ENCODE measurements at regions not wholly inside any gene's neighbourhood (a gene's known extent, or its start where the extent isn't known, plus 50 kb on each side); places are given as distances from the start of the nearest gene placed in this dataset.

DNA sequence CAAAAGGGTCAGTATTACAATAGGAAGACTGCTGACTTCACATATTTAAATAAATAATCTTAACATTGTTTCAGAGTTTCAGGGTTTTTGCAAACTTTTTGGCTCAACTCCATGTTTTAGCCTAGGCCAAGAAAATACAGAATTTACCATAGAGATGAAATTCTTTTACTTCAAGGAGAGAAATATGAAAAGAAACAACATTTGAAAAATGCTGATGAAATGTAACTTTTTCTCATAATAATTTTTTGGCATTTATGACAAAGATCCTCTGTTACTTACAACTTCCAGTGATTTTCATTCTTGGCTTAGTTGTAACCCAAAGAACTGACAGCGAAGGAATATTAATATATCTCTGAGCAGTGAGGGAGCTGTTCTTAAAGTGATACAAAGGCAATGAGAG lies 316.1 kb upstream of the EMCN start:
- Histone ChIP-seq H3K27me3 (ENCODE audit: control insufficient read depth in 5 of 5, insufficient read depth in 4 of 5, low read length in 5 of 5) (no peaks in the 10 kb centered on the region), H3K27ac (ENCODE audit: low read depth, low read length) (no peak overlapping the region), H3K4me3 (ENCODE audit: low read depth in 1 of 5, low read length in 5 of 5) (no peak overlapping the region), H3K4me1 (ENCODE audit: control insufficient read depth in 5 of 5, insufficient read depth in 5 of 5, low read length in 5 of 5) (no peaks in the 10 kb centered on the region), H3K9ac (ENCODE audit: low read length in 5 of 5) (no peak overlapping the region), H3K9me3 (ENCODE audit: control insufficient read depth in 5 of 5, low read length in 5 of 5) (peaks cover 0 to 4% (median 0%) of the 10 kb centered on the region in 5 donors), H3K36me3 (ENCODE audit: control insufficient read depth in 5 of 5, insufficient read depth in 5 of 5, low read length in 5 of 5) (no peaks in the 10 kb centered on the region)

DNA sequence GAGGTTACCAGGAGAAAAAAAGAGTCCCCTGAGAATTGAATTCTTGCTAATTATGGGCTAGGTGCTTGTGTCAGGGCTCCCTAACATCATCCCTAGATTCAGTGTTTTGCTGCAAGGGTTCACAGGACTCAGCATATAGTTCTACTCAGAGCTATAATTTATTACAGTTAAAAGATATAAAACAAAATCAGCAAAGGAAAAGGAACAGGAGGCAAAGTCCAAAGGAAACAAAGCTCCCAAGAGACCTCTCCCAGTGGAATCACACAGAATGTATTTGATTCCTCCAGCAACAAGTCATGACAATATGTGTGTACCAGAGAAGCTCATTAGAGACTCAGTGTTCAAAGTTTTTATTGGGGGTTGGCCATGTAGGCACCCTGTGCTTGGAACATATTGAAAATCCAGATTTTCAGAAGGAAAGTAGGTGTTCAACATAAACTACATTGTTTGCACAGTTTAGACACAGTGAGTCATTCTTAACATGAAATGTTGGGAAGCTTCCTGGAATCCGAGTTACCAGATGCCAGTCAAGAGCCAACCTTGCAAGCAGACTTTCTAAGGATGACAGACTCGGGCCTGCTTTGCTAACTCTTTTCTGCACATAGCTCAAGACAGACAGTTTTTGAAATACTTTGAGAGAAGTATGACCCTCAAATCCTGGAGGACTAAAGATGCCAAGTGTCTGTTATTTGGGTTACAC lies 311.3 kb upstream of the EMCN start:
- no peaks in the 10 kb centered on the region for H3K36me3 ChIP-seq (ENCODE audit: control insufficient read depth in 5 of 5, insufficient read depth in 5 of 5, low read length in 5 of 5)
- H3K9me3 ChIP-seq (ENCODE audit: control insufficient read depth in 5 of 5, low read length in 5 of 5) = peaks cover 0 to 4% (median 0%) of the 10 kb centered on the region in 5 donors
- H3K4me3 ChIP-seq (ENCODE audit: low read depth in 1 of 5, low read length in 5 of 5) = no peak overlapping the region
- H3K9ac ChIP-seq (ENCODE audit: low read length in 5 of 5) = no peak overlapping the region
- H3K4me1 ChIP-seq (ENCODE audit: control insufficient read depth in 5 of 5, insufficient read depth in 5 of 5, low read length in 5 of 5) = no peaks in the 10 kb centered on the region
- no peaks in the 10 kb centered on the region for H3K27me3 ChIP-seq (ENCODE audit: control insufficient read depth in 5 of 5, insufficient read depth in 4 of 5, low read length in 5 of 5)
- no peak overlapping the region for H3K27ac ChIP-seq (ENCODE audit: low read depth, low read length)

GRCh38 chr4:100828364-100828763 lies 310.5 kb upstream of the EMCN start:
- Histone ChIP-seq H3K4me1 (ENCODE audit: control insufficient read depth in 5 of 5, insufficient read depth in 5 of 5, low read length in 5 of 5) (no peaks in the 10 kb centered on the region), H3K9ac (ENCODE audit: low read length in 5 of 5) (no peak overlapping the region), H3K27ac (ENCODE audit: low read depth, low read length) (no peak overlapping the region), H3K9me3 (ENCODE audit: control insufficient read depth in 5 of 5, low read length in 5 of 5) (peaks cover 0 to 4% (median 0%) of the 10 kb centered on the region in 5 donors), H3K36me3 (ENCODE audit: control insufficient read depth in 5 of 5, insufficient read depth in 5 of 5, low read length in 5 of 5) (no peaks in the 10 kb centered on the region), H3K27me3 (ENCODE audit: control insufficient read depth in 5 of 5, insufficient read depth in 4 of 5, low read length in 5 of 5) (no peaks in the 10 kb centered on the region), H3K4me3 (ENCODE audit: low read depth in 1 of 5, low read length in 5 of 5) (no peak overlapping the region)

GRCh38 chr4:100827756-100828155 lies 309.9 kb upstream of the EMCN start:
- no peaks in the 10 kb centered on the region for H3K27me3 ChIP-seq (ENCODE audit: control insufficient read depth in 5 of 5, insufficient read depth in 4 of 5, low read length in 5 of 5)
- H3K27ac ChIP-seq (ENCODE audit: low read depth, low read length) = no peak overlapping the region
- H3K9ac ChIP-seq (ENCODE audit: low read length in 5 of 5) = no peak overlapping the region
- no peaks in the 10 kb centered on the region for H3K4me1 ChIP-seq (ENCODE audit: control insufficient read depth in 5 of 5, insufficient read depth in 5 of 5, low read length in 5 of 5)
- peaks cover 0 to 4% (median 0%) of the 10 kb centered on the region in 5 donors for H3K9me3 ChIP-seq (ENCODE audit: control insufficient read depth in 5 of 5, low read length in 5 of 5)
- H3K4me3 ChIP-seq (ENCODE audit: low read depth in 1 of 5, low read length in 5 of 5) = no peak overlapping the region
- H3K36me3 ChIP-seq (ENCODE audit: control insufficient read depth in 5 of 5, insufficient read depth in 5 of 5, low read length in 5 of 5) = no peaks in the 10 kb centered on the region

GRCh38 chr4:100826808-100827548 lies 309.2 kb upstream of the EMCN start:
- Histone ChIP-seq H3K4me1 (ENCODE audit: control insufficient read depth in 5 of 5, insufficient read depth in 5 of 5, low read length in 5 of 5) (no peaks in the 10 kb centered on the region), H3K9me3 (ENCODE audit: control insufficient read depth in 5 of 5, low read length in 5 of 5) (peaks cover 0 to 4% (median 0%) of the 10 kb centered on the region in 5 donors), H3K27ac (ENCODE audit: low read depth, low read length) (no peak overlapping the region)

GRCh38 chr4:100826067-100826466 lies 308.2 kb upstream of the EMCN start:
- Histone ChIP-seq H3K27ac (ENCODE audit: low read depth, low read length) (no peak overlapping the region), H3K36me3 (ENCODE audit: control insufficient read depth in 5 of 5, insufficient read depth in 5 of 5, low read length in 5 of 5) (no peaks in the 10 kb centered on the region), H3K9ac (ENCODE audit: low read length in 5 of 5) (no peak overlapping the region), H3K9me3 (ENCODE audit: control insufficient read depth in 5 of 5, low read length in 5 of 5) (peaks cover 0 to 4% (median 0%) of the 10 kb centered on the region in 5 donors), H3K4me3 (ENCODE audit: low read depth in 1 of 5, low read length in 5 of 5) (no peak overlapping the region), H3K4me1 (ENCODE audit: control insufficient read depth in 5 of 5, insufficient read depth in 5 of 5, low read length in 5 of 5) (no peaks in the 10 kb centered on the region), H3K27me3 (ENCODE audit: control insufficient read depth in 5 of 5, insufficient read depth in 4 of 5, low read length in 5 of 5) (no peaks in the 10 kb centered on the region)

More at GRCh38 chr4:100826808-100827548, 309.2 kb upstream of the EMCN start:
- H3K9ac ChIP-seq (ENCODE audit: low read length in 5 of 5) = no peak overlapping the region
- H3K36me3 ChIP-seq (ENCODE audit: control insufficient read depth in 5 of 5, insufficient read depth in 5 of 5, low read length in 5 of 5) = no peaks in the 10 kb centered on the region
- no peak overlapping the region for H3K4me3 ChIP-seq (ENCODE audit: low read depth in 1 of 5, low read length in 5 of 5)
- no peaks in the 10 kb centered on the region for H3K27me3 ChIP-seq (ENCODE audit: control insufficient read depth in 5 of 5, insufficient read depth in 4 of 5, low read length in 5 of 5)

- no peaks in the 10 kb centered on the region for H3K4me1 ChIP-seq (ENCODE audit: control insufficient read depth in 5 of 5, insufficient read depth in 5 of 5, low read length in 5 of 5)
- H3K4me3 ChIP-seq (ENCODE audit: low read depth in 1 of 5, low read length in 5 of 5) = no peak overlapping the region
- no peak overlapping the region for H3K27ac ChIP-seq (ENCODE audit: low read depth, low read length)
- no peaks in the 10 kb centered on the region for H3K36me3 ChIP-seq (ENCODE audit: control insufficient read depth in 5 of 5, insufficient read depth in 5 of 5, low read length in 5 of 5)
- H3K27me3 ChIP-seq (ENCODE audit: control insufficient read depth in 5 of 5, insufficient read depth in 4 of 5, low read length in 5 of 5) = no peaks in the 10 kb centered on the region
- H3K9ac ChIP-seq (ENCODE audit: low read length in 5 of 5) = no peak overlapping the region
- H3K9me3 ChIP-seq (ENCODE audit: control insufficient read depth in 5 of 5, low read length in 5 of 5) = no peaks in the 10 kb centered on the region
Observed at GRCh38 chr4:100823993-100824323, 306.1 kb upstream of the EMCN start.

DNA sequence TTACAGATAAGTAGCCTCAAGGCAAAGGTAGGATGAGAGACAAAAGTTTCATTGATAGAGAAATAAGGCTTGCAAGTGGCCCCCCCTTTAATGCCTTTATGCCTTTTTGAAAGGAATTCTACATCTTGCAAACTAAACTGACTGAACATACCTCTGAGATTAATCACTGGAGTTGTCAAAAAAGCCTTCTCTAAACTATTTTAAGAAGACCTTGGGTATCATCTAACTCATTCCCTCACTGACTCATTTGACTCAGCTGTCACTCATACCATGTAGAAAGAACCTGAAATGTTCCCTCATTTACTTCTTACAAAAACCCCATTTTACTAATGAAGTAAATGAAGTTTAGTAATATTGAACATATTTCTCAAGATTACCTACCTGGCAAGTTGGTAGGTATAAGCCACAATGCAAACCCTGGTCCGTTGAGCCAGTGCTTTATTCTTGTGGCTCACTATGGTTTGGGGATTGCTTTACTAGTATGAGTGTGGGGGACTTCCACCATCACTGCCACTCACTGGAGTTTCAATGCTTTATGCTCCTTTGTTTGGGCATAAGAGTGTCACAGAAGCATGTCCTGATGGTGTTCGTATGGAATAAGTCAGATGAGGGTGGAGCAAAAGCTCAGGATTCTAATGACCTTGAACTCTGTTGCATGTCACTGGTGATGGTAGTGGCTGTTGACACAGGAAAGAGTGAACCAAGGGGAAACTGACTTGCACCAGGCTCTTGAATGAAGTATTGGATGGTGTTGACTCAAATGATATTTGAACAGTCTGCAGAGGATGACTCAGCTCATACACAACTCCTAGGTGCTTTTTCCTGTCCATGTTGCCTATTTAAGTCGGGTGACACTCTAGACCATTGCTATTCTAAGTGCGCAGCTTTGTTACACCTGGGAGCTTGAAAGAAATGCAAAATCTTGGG lies 305.5 kb upstream of the EMCN start:
- no peaks in the 10 kb centered on the region for H3K27me3 ChIP-seq (ENCODE audit: control insufficient read depth in 5 of 5, insufficient read depth in 4 of 5, low read length in 5 of 5)
- H3K36me3 ChIP-seq (ENCODE audit: control insufficient read depth in 5 of 5, insufficient read depth in 5 of 5, low read length in 5 of 5) = no peaks in the 10 kb centered on the region
- no peaks in the 10 kb centered on the region for H3K9me3 ChIP-seq (ENCODE audit: control insufficient read depth in 5 of 5, low read length in 5 of 5)
- H3K4me3 ChIP-seq (ENCODE audit: low read depth in 1 of 5, low read length in 5 of 5) = no peak overlapping the region
- H3K9ac ChIP-seq (ENCODE audit: low read length in 5 of 5) = no peak overlapping the region
- no peaks in the 10 kb centered on the region for H3K4me1 ChIP-seq (ENCODE audit: control insufficient read depth in 5 of 5, insufficient read depth in 5 of 5, low read length in 5 of 5)
- no peak overlapping the region for H3K27ac ChIP-seq (ENCODE audit: low read depth, low read length)

- Histone ChIP-seq H3K27ac (ENCODE audit: low read depth, low read length) (no peak overlapping the region), H3K9ac (ENCODE audit: low read length in 5 of 5) (no peak overlapping the region)
Observed at GRCh38 chr4:100820249-100820648, 302.4 kb upstream of the EMCN start.

GRCh38 chr4:100819505-100819904 lies 301.7 kb upstream of the EMCN start:
- no peak overlapping the region for H3K4me3 ChIP-seq (ENCODE audit: low read depth in 1 of 5, low read length in 5 of 5)
- no peaks in the 10 kb centered on the region for H3K9me3 ChIP-seq (ENCODE audit: control insufficient read depth in 5 of 5, low read length in 5 of 5)
- H3K27me3 ChIP-seq (ENCODE audit: control insufficient read depth in 5 of 5, insufficient read depth in 4 of 5, low read length in 5 of 5) = no peaks in the 10 kb centered on the region
- no peaks in the 10 kb centered on the region for H3K4me1 ChIP-seq (ENCODE audit: control insufficient read depth in 5 of 5, insufficient read depth in 5 of 5, low read length in 5 of 5)
- H3K36me3 ChIP-seq (ENCODE audit: control insufficient read depth in 5 of 5, insufficient read depth in 5 of 5, low read length in 5 of 5) = no peaks in the 10 kb centered on the region
- no peak overlapping the region for H3K27ac ChIP-seq (ENCODE audit: low read depth, low read length)
- H3K9ac ChIP-seq (ENCODE audit: low read length in 5 of 5) = no peak overlapping the region

More at GRCh38 chr4:100820249-100820648, 302.4 kb upstream of the EMCN start:
- no peaks in the 10 kb centered on the region for H3K4me1 ChIP-seq (ENCODE audit: control insufficient read depth in 5 of 5, insufficient read depth in 5 of 5, low read length in 5 of 5)
- no peaks in the 10 kb centered on the region for H3K27me3 ChIP-seq (ENCODE audit: control insufficient read depth in 5 of 5, insufficient read depth in 4 of 5, low read length in 5 of 5)
- H3K4me3 ChIP-seq (ENCODE audit: low read depth in 1 of 5, low read length in 5 of 5) = no peak overlapping the region
- H3K9me3 ChIP-seq (ENCODE audit: control insufficient read depth in 5 of 5, low read length in 5 of 5) = no peaks in the 10 kb centered on the region
- no peaks in the 10 kb centered on the region for H3K36me3 ChIP-seq (ENCODE audit: control insufficient read depth in 5 of 5, insufficient read depth in 5 of 5, low read length in 5 of 5)
